ENCODE measurements at regions not wholly inside any gene's neighbourhood (a gene's known extent, or its start where the extent isn't known, plus 50 kb on each side); places are given as distances from the start of the nearest gene placed in this dataset.

- H3K27me3 Mint-ChIP-seq = no peaks in the 10 kb centered on the region
- intact Hi-C loops (cut with DNase I, micrococcal nuclease) = no loop called here
- POLR2A ChIA-PET = no interaction called here
Measured at GRCh38 chr9:90112788-90113187, 508.0 kb downstream of the GADD45G start.

DNA sequence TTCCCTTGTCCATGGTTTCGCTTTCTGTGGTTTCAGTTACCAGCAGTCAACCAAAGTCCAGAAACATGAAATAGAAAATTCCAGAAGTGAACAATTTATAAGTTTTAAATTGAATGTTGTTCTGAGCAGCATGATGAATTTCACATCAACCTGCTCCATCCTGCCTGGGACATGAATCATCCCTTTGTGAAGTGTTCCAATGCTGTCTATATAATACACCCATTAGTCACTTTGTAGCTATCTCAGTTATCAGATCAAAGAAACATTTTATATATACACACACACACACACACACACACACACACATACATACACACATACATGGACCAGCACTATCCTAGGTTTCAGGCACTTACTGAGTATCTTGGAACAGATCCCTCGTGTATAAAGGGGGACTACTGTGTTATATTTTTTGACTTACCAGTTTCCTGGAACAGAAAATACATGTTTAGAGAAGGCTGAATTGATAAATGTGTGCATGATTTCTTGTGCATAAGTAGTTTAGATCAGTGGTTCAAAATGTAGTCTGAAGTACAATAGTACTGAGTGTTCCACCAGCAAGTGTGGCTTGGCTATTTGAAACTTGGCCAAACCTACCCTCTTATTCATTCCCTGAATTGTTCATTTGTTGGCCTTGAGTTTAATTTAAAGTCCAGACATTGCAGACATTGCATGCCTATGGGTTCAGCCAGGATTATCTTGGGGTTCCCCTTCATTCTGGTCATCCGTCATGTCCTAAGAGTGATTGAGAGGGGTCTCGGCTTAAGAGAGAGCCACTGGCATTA is 510.0 kb downstream of the GADD45G start:
- no peaks in the 10 kb centered on the region for H3K27me3 Mint-ChIP-seq
- Histone ChIP-seq H3K36me3 (ENCODE audit: insufficient read depth, low read length) (no peaks in the 10 kb centered on the region), H3K9me3 (ENCODE audit: control insufficient read depth in 1 of 2, insufficient read depth in 1 of 2, low read length in 2 of 2) (no peaks in the 10 kb centered on the region), H3K27me3 (ENCODE audit: control insufficient read depth in 1 of 2, insufficient read depth in 2 of 2, low read length in 2 of 2) (no peaks in the 10 kb centered on the region), H3K4me3 (ENCODE audit: low read length) (no peak overlapping the region), H3K4me1 (ENCODE audit: insufficient read depth, low read length) (no peaks in the 10 kb centered on the region), H3K27ac (ENCODE audit: low read depth in 1 of 2, low read length in 2 of 2) (no peak overlapping the region)
- TF ChIP-seq, protein P1, sequence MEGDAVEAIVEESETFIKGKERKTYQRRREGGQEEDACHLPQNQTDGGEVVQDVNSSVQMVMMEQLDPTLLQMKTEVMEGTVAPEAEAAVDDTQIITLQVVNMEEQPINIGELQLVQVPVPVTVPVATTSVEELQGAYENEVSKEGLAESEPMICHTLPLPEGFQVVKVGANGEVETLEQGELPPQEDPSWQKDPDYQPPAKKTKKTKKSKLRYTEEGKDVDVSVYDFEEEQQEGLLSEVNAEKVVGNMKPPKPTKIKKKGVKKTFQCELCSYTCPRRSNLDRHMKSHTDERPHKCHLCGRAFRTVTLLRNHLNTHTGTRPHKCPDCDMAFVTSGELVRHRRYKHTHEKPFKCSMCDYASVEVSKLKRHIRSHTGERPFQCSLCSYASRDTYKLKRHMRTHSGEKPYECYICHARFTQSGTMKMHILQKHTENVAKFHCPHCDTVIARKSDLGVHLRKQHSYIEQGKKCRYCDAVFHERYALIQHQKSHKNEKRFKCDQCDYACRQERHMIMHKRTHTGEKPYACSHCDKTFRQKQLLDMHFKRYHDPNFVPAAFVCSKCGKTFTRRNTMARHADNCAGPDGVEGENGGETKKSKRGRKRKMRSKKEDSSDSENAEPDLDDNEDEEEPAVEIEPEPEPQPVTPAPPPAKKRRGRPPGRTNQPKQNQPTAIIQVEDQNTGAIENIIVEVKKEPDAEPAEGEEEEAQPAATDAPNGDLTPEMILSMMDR (IDR thresholded peaks at IDR 0.05) = no peak
- H3K27ac Mint-ChIP-seq = no peak overlapping the region
- H3K4me3 Mint-ChIP-seq = no peak overlapping the region
- intact Hi-C loops (cut with DNase I, micrococcal nuclease) = no loop called here
- CTCF ChIA-PET = no interaction called here
- H3K9me3 Mint-ChIP-seq = no peaks in the 10 kb centered on the region
- POLR2A ChIA-PET = no interaction called here
- no peaks in the 10 kb centered on the region for H3K4me1 Mint-ChIP-seq (ENCODE audit: low read depth)
- no peaks in the 10 kb centered on the region for H3K36me3 Mint-ChIP-seq (ENCODE audit: low read depth)
- DNase-seq = no peak
- no peak for ATAC-seq (ENCODE audit: poor library complexity)

More at GRCh38 chr9:90112788-90113187, 508.0 kb downstream of the GADD45G start:
- H3K4me3 ChIP-seq (ENCODE audit: low read length) = no peak overlapping the region
- no peaks in the 10 kb centered on the region for H3K4me1 Mint-ChIP-seq (ENCODE audit: low read depth)
- H3K36me3 Mint-ChIP-seq (ENCODE audit: low read depth) = no peaks in the 10 kb centered on the region
- H3K27ac Mint-ChIP-seq = no peak overlapping the region
- DNase-seq = no peak
- peaks cover 0 to 3% of the 10 kb centered on the region in 2 experiments for H3K27me3 ChIP-seq (ENCODE audit: control insufficient read depth in 1 of 2, insufficient read depth in 2 of 2, low read length in 2 of 2)
- TF ChIP-seq, protein P1 (IDR thresholded peaks at IDR 0.05) = no peak
- no peaks in the 10 kb centered on the region for H3K4me1 ChIP-seq (ENCODE audit: insufficient read depth, low read length)
- CTCF ChIA-PET = no interaction called here
- H3K4me3 Mint-ChIP-seq = no peak overlapping the region
- no peak overlapping the region for H3K27ac ChIP-seq (ENCODE audit: low read depth in 1 of 2, low read length in 2 of 2)
- H3K9me3 Mint-ChIP-seq = peaks cover 4% of the 10 kb centered on the region
- no peaks in the 10 kb centered on the region for H3K36me3 ChIP-seq (ENCODE audit: insufficient read depth, low read length)
- peaks cover 4 to 7% of the 10 kb centered on the region in 2 experiments for H3K9me3 ChIP-seq (ENCODE audit: control insufficient read depth in 1 of 2, insufficient read depth in 1 of 2, low read length in 2 of 2)
- no peak for ATAC-seq (ENCODE audit: poor library complexity)

DNA sequence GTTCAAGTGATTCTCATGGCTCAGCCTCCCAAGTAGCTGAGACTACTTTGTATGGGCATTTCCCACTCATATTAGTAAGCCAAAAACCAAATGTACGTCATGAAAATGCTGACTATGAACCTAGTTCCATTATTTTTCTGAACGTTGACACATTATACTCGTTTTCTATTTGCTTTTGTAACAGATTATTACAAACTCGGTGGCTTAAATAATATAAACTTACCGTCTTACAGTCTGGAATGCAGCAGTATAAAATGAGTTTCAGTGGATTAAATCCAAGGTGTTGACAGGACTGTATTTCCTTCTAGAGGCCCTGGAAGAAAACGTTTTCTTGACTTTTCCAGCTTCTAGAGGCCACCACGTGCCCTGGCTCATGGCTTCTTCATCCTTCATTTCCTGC is 517.0 kb downstream of the GADD45G start:
- Mint-ChIP-seq H3K27me3 (peaks cover 7% of the 10 kb centered on the region), H3K27ac (no peak overlapping the region), H3K4me3 (no peak overlapping the region), H3K9me3 (no peaks in the 10 kb centered on the region), H3K36me3 (ENCODE audit: low read depth) (no peaks in the 10 kb centered on the region), H3K4me1 (ENCODE audit: low read depth) (no peaks in the 10 kb centered on the region)
- ChIA-PET POLR2A (no interaction called here), CTCF (interaction anchor here (0.6 kb wide), 1 partner anchor 22 kb away, joined by 3 read pairs; no protein-coding TSS in a partner anchor)
- H3K36me3 ChIP-seq (ENCODE audit: insufficient read depth, low read length) = no peaks in the 10 kb centered on the region
- H3K9me3 ChIP-seq (ENCODE audit: control insufficient read depth in 1 of 2, insufficient read depth in 1 of 2, low read length in 2 of 2) = peaks cover 7 to 11% of the 10 kb centered on the region in 2 experiments
- DNase-seq = no peak
- H3K4me1 ChIP-seq (ENCODE audit: insufficient read depth, low read length) = no peaks in the 10 kb centered on the region
- intact Hi-C loops (cut with DNase I, micrococcal nuclease) = no loop called here
- TF ChIP-seq, protein P1 (IDR thresholded peaks at IDR 0.05) = no peak
- peaks cover 2 to 4% of the 10 kb centered on the region in 2 experiments for H3K27me3 ChIP-seq (ENCODE audit: control insufficient read depth in 1 of 2, insufficient read depth in 2 of 2, low read length in 2 of 2)
- no peak for ATAC-seq (ENCODE audit: poor library complexity)
- H3K27ac ChIP-seq (ENCODE audit: low read depth in 1 of 2, low read length in 2 of 2) = no peak overlapping the region
- no peak overlapping the region for H3K4me3 ChIP-seq (ENCODE audit: low read length)

All from CD4-positive, alpha-beta T cell (primary cell).